Sigmoid colon (tissue), 6 donors: ENCODE measurements at regions not wholly inside any gene's neighbourhood (a gene's known extent, or its start where the extent isn't known, plus 50 kb on each side); places are given as distances from the start of the nearest gene placed in this dataset.

ENCODE experiments used
- DNase-seq: peaks from one replicate; pipeline ENCODE4 v3.0.0-alpha.2; 2019
- H3K27ac ChIP-seq, 4 donors: fragments of 200-600 bp; sonication (generic); one replicate each; pipeline ENCODE4 v1.5.1; 2016 to 2019; ENCODE audit warnings: mild to moderate bottlenecking in 1 of 4
- H3K27me3 ChIP-seq, 3 donors: fragments of 200-600 bp; sonication (generic); one replicate each; pipeline ENCODE4 v1.5.1; 2019; ENCODE audit warnings: mild to moderate bottlenecking in 1 of 3
- H3K36me3 ChIP-seq, 4 donors: fragments of 200-600 bp; sonication (generic); one replicate each; pipeline ENCODE4 v1.5.1; 2016 to 2019
- H3K4me1 ChIP-seq, 4 donors: fragments of 200-600 bp; sonication (generic); one replicate each; pipeline ENCODE4 v1.5.1; 2017 to 2019
- H3K4me3 ChIP-seq, 4 donors: fragments of 200-600 bp; sonication (generic); one replicate each; pipeline ENCODE4 v1.5.1; 2017 to 2019; ENCODE audit warnings: mild to moderate bottlenecking in 2 of 4, moderate library complexity in 1 of 4
- H3K9me3 ChIP-seq, 4 donors: fragments of 200-600 bp in 3 of 4; sonication (generic) in 3 of 4; one replicate each; pipeline versions ENCODE4 v1.5.1 to v1.6.1; 2013 to 2019
- EP300 ChIP-seq, 4 donors: sonication (generic); formaldehyde crosslinking; IDR thresholded peaks; one replicate each; pipeline ENCODE4 v1.6.1; 2017; ENCODE audit warnings: antibody characterized with exemption in 4 of 4
- POLR2A ChIP-seq, 2 donors: fragments of 450-650 bp; IDR thresholded peaks; one replicate each; pipeline ENCODE4 v1.6.1; 2016; ENCODE audit warnings: antibody characterized with exemption in 2 of 2, mild to moderate bottlenecking in 2 of 2, moderate library complexity in 2 of 2
- POLR2AphosphoS5 ChIP-seq, 4 donors: sonication (generic); formaldehyde crosslinking; IDR thresholded peaks; one replicate each; pipeline ENCODE4 v1.6.1; 2017; ENCODE audit warnings: antibody characterized with exemption in 4 of 4
- WGBS, 2 donors: extraction: QIAGEN DNeasy Blood & Tissue Kit; methylation state at CpG; one replicate each; pipeline ENCODE4 v1.1.7; 2013; 5-methylcytosine and 5-hydroxymethylcytosine counted together
- intact Hi-C: fragments of 100-400 bp; cut with DNase I; formaldehyde crosslinking; loops from one replicate; pipeline ENCODE4 v1.15.1; 2023
- TF ChIP-seq, protein P1 (sequence below), 4 experiments: fragments of 450-650 bp in 3 of 4; fragments of 200-600 bp in 1 of 4; IDR thresholded peaks; one replicate each; pipeline ENCODE4 v1.5.1; 2016 to 2019; ENCODE audit warnings: antibody characterized with exemption in 4 of 4, mild to moderate bottlenecking in 3 of 4, moderate library complexity in 2 of 4
- donor health status: healthy with polysubstance abuse.
- donor health status: healthy.

DNA sequence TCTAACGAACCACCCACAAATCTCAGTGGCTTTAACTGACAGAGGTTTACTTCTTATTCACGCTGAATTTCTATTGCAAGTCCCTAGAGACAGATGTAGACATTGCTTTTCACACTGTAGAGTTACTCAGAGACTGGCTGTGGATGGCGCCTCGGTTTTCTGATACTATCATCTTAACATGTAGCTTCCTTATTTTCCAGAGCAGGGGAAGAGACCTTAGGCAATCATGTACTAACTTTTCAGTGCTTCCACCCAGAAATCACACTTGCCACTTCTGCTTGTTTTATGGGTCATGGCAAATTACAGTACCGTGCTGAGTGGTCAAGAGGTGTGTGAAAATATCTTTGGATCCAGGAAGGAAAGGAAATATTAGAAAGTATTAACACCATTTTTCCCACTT is 65.4 kb downstream of the MAF start:
- WGBS, 2 donors = 68 to 72% methylated on average over 5 of the region's 5 CpGs
- Histone ChIP-seq H3K36me3 (no peaks in the 10 kb centered on the region), H3K4me1 (no peaks in the 10 kb centered on the region), H3K27me3 (no peaks in the 10 kb centered on the region), H3K27ac (no peak overlapping the region), H3K9me3 (no peaks in the 10 kb centered on the region), H3K4me3 (no peak overlapping the region)
- intact Hi-C loops = no loop called here
- no peak for TF ChIP-seq POLR2AphosphoS5 (IDR thresholded peaks at IDR 0.05)
- TF ChIP-seq EP300 (IDR thresholded peaks at IDR 0.05) = no peak
- TF ChIP-seq, protein P1, sequence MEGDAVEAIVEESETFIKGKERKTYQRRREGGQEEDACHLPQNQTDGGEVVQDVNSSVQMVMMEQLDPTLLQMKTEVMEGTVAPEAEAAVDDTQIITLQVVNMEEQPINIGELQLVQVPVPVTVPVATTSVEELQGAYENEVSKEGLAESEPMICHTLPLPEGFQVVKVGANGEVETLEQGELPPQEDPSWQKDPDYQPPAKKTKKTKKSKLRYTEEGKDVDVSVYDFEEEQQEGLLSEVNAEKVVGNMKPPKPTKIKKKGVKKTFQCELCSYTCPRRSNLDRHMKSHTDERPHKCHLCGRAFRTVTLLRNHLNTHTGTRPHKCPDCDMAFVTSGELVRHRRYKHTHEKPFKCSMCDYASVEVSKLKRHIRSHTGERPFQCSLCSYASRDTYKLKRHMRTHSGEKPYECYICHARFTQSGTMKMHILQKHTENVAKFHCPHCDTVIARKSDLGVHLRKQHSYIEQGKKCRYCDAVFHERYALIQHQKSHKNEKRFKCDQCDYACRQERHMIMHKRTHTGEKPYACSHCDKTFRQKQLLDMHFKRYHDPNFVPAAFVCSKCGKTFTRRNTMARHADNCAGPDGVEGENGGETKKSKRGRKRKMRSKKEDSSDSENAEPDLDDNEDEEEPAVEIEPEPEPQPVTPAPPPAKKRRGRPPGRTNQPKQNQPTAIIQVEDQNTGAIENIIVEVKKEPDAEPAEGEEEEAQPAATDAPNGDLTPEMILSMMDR (IDR thresholded peaks at IDR 0.05) = no peak
- no peak for TF ChIP-seq POLR2A (IDR thresholded peaks at IDR 0.05)
- DNase-seq = no peak

DNA sequence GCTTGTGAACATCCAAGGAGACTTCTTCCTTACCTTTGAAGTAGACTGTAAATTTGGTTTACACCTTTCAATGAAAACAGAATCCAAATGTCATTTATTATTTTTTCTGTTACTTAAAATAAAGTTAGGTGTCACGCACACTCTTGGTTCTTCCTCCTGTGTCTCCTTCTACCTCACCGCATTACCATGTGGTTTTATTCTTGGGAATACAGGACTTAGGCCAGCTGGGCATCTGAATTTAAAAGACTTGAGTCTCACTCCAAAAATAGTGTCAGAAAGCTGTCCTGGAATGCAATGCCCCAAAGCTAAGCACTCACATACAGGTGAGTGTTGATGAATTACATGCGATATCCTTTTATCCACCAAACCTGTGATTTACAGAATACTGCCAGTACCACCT is 66.4 kb downstream of the MAF start:
- no peak for DNase-seq
- intact Hi-C loops = no loop called here
- Histone ChIP-seq H3K9me3 (no peaks in the 10 kb centered on the region), H3K4me1 (no peaks in the 10 kb centered on the region), H3K27me3 (no peaks in the 10 kb centered on the region), H3K27ac (no peak overlapping the region), H3K4me3 (no peak overlapping the region), H3K36me3 (no peaks in the 10 kb centered on the region)
- TF ChIP-seq EP300 (IDR thresholded peaks at IDR 0.05) = no peak
- no peak for TF ChIP-seq POLR2A (IDR thresholded peaks at IDR 0.05)
- TF ChIP-seq, protein P1 (IDR thresholded peaks at IDR 0.05) = no peak
- TF ChIP-seq POLR2AphosphoS5 (IDR thresholded peaks at IDR 0.05) = no peak
- 95 to 97% methylated on average over 3 of the region's 3 CpGs for WGBS, 2 donors

DNA sequence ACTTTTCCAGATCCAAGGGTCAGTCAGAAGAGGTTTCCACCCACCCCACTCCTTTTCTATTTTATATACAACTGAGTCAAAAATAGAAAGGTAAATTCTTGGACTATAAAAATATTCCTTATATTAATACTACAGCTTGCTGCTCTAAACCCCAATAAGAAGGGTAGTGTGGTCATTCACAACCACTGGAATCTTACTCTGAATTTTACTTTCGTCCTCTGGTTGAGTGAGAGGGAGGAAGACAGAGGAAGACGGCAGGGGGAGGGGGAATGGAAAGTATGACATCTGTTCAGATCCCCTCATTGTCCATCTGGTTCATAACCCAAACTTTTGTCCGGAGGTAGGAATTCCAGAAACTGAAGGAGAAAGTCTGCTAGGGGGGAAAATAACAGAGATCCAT is 67.2 kb downstream of the MAF start:
- Histone ChIP-seq H3K27me3 (no peaks in the 10 kb centered on the region), H3K4me1 (peaks cover 0 to 6% (median 4%) of the 10 kb centered on the region in 4 donors), H3K9me3 (no peaks in the 10 kb centered on the region), H3K27ac (no peak overlapping the region), H3K36me3 (no peaks in the 10 kb centered on the region), H3K4me3 (no peak overlapping the region)
- WGBS, 2 donors = 82 to 86% methylated on average over 3 of the region's 3 CpGs
- intact Hi-C loops = no loop called here
- TF ChIP-seq POLR2AphosphoS5 (IDR thresholded peaks at IDR 0.05) = no peak
- TF ChIP-seq EP300 (IDR thresholded peaks at IDR 0.05) = no peak
- TF ChIP-seq, protein P1 (IDR thresholded peaks at IDR 0.05) = no peak
- TF ChIP-seq POLR2A (IDR thresholded peaks at IDR 0.05) = no peak
- no peak for DNase-seq

DNA sequence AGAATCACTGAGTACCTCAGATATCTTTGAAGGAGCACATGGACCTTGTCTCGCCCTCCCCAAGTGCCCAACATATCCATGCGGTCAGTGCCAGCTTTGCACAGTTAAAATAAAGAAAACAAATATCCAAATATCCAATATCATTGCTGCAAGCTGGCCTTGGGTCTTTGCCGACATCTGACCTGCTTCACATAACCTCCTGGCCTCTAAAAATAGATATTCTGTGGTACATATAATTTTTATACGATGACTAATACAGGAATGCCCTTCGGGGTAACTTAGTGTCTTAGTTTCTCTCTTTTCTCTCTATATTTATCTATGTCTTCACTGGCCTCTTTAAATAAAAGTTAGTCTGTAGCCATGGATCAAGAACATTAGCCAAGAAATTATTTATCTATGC is 67.8 kb downstream of the MAF start:
- no peaks in the 10 kb centered on the region for H3K36me3 ChIP-seq
- no peak overlapping the region for H3K27ac ChIP-seq
- TF ChIP-seq, protein P1 (IDR thresholded peaks at IDR 0.05) = no peak
- TF ChIP-seq EP300 (IDR thresholded peaks at IDR 0.05) = no peak
- TF ChIP-seq POLR2AphosphoS5 (IDR thresholded peaks at IDR 0.05) = no peak
- TF ChIP-seq POLR2A (IDR thresholded peaks at IDR 0.05) = no peak
- no peak for DNase-seq
- H3K27me3 ChIP-seq = no peaks in the 10 kb centered on the region
- no peak overlapping the region for H3K4me3 ChIP-seq
- H3K4me1 ChIP-seq = peaks cover 0 to 11% (median 8%) of the 10 kb centered on the region in 4 donors
- 87% methylated on average over 5 of the region's 5 CpGs for WGBS, 2 donors
- no peaks in the 10 kb centered on the region for H3K9me3 ChIP-seq
- intact Hi-C loops = no loop called here

DNA sequence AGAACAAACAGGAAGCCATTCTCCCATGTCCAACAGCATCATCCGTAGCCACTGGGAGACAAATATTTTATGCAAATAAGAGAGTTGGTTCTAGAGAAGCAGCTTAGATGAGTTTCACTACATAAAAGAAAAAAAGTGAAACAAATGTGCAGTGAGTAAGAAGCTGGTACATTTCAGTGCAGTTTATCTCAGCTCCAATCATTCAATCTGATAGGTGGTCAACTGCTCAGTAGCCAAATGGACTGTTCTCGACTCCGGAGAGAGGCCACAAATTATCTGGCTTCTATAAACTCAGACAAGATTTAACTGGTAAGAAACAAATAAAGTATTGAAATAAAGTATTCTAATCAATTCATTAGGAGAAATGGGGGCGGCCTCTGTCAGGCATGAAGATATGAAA is 68.3 kb downstream of the MAF start:
- Histone ChIP-seq H3K27me3 (no peaks in the 10 kb centered on the region), H3K4me3 (no peak overlapping the region), H3K4me1 (peaks cover 0 to 11% (median 8%) of the 10 kb centered on the region in 4 donors), H3K27ac (no peak overlapping the region), H3K36me3 (no peaks in the 10 kb centered on the region), H3K9me3 (no peaks in the 10 kb centered on the region)
- TF ChIP-seq POLR2A (IDR thresholded peaks at IDR 0.05) (no peak), EP300 (IDR thresholded peaks at IDR 0.05) (no peak), POLR2AphosphoS5 (IDR thresholded peaks at IDR 0.05) (no peak)
- TF ChIP-seq, protein P1 (IDR thresholded peaks at IDR 0.05) = no peak
- WGBS, 2 donors = 94% methylated on average over 4 of the region's 4 CpGs
- intact Hi-C loops = no loop called here
- DNase-seq = no peak
